HUES48 (cell line): ENCODE measurements at regions not wholly inside any gene's neighbourhood (a gene's known extent, or its start where the extent isn't known, plus 50 kb on each side); places are given as distances from the start of the nearest gene placed in this dataset.

Experiments used
- H3K27ac ChIP-seq: one replicate; pipeline ENCODE4 v1.7.0; 2013; ENCODE audit warnings: low read depth, low read length, inconsistent platforms
- H3K27me3 ChIP-seq: 2 replicates; pipeline ENCODE4 v1.6.1; 2013; ENCODE audit warnings: mild to moderate bottlenecking, low read length; ENCODE audit not compliant: control insufficient read depth, insufficient read depth
- H3K36me3 ChIP-seq: 2 replicates; pipeline ENCODE4 v1.6.1; 2013; ENCODE audit warnings: low read length; ENCODE audit not compliant: control insufficient read depth, insufficient read depth
- H3K4me1 ChIP-seq: 2 replicates; pipeline ENCODE4 v1.6.1; 2013; ENCODE audit warnings: mild to moderate bottlenecking, low read length; ENCODE audit not compliant: control insufficient read depth, insufficient read depth
- H3K4me3 ChIP-seq: 2 replicates; pipeline ENCODE4 v1.5.1; 2013; ENCODE audit warnings: mild to moderate bottlenecking, low read depth, low read length
- H3K9ac ChIP-seq: 2 replicates; pipeline ENCODE4 v1.6.1; 2013; ENCODE audit warnings: mild to moderate bottlenecking, low read depth, low read length, moderate library complexity
- H3K9me3 ChIP-seq: 2 replicates; pipeline ENCODE4 v1.6.1; 2013; ENCODE audit warnings: low read length; ENCODE audit not compliant: control insufficient read depth, insufficient read depth

- Histone ChIP-seq H3K9ac (no peak overlapping the region), H3K27me3 (no peaks in the 10 kb centered on the region), H3K27ac (no peak overlapping the region)
Observed at GRCh38 chr10:47193666-47194065, 106.3 kb upstream of the GDF10 start.

GRCh38 chr10:47195274-47195885 lies 104.6 kb upstream of the GDF10 start:
- H3K9ac ChIP-seq = no peak overlapping the region
- no peaks in the 10 kb centered on the region for H3K9me3 ChIP-seq

More at GRCh38 chr10:47193666-47194065, 106.3 kb upstream of the GDF10 start:
- no peaks in the 10 kb centered on the region for H3K4me1 ChIP-seq
- 0 out of 2 replicates have a peak, but pooled peaks cover 3% of the 10 kb centered on the region for H3K9me3 ChIP-seq
- H3K4me3 ChIP-seq = no peak overlapping the region
- no peaks in the 10 kb centered on the region for H3K36me3 ChIP-seq

GRCh38 chr10:47196691-47197090 lies 103.3 kb upstream of the GDF10 start:
- H3K9me3 ChIP-seq = no peaks in the 10 kb centered on the region
- H3K27me3 ChIP-seq = no peaks in the 10 kb centered on the region
- no peak overlapping the region for H3K9ac ChIP-seq
- 0 out of 2 replicates have a peak, but pooled peaks cover 7% of the 10 kb centered on the region for H3K4me1 ChIP-seq
- H3K27ac ChIP-seq = no peak overlapping the region
- no peaks in the 10 kb centered on the region for H3K36me3 ChIP-seq
- no peak overlapping the region for H3K4me3 ChIP-seq

More at GRCh38 chr10:47195274-47195885, 104.6 kb upstream of the GDF10 start:
- Histone ChIP-seq H3K36me3 (no peaks in the 10 kb centered on the region), H3K27ac (no peak overlapping the region), H3K4me1 (0 out of 2 replicates have a peak, but pooled peaks cover 7% of the 10 kb centered on the region), H3K27me3 (no peaks in the 10 kb centered on the region), H3K4me3 (no peak overlapping the region)

- H3K36me3 ChIP-seq = no peaks in the 10 kb centered on the region
- no peaks in the 10 kb centered on the region for H3K9me3 ChIP-seq
- H3K27ac ChIP-seq = no peak overlapping the region
- H3K27me3 ChIP-seq = no peaks in the 10 kb centered on the region
- H3K9ac ChIP-seq = no peak overlapping the region
- no peak overlapping the region for H3K4me3 ChIP-seq
- H3K4me1 ChIP-seq = 0 out of 2 replicates have a peak, but pooled peaks cover 7% of the 10 kb centered on the region
Observed at GRCh38 chr10:47198221-47198620, 101.8 kb upstream of the GDF10 start.

- Histone ChIP-seq H3K9me3 (no peaks in the 10 kb centered on the region), H3K36me3 (no peaks in the 10 kb centered on the region), H3K9ac (no peak overlapping the region), H3K27me3 (no peaks in the 10 kb centered on the region), H3K27ac (no peak overlapping the region), H3K4me3 (no peak overlapping the region), H3K4me1 (no peaks in the 10 kb centered on the region)
Observed at GRCh38 chr10:47205192-47205591, 94.8 kb upstream of the GDF10 start.

GRCh38 chr10:47206449-47207280 lies 93.3 kb upstream of the GDF10 start:
- Histone ChIP-seq H3K27me3 (no peaks in the 10 kb centered on the region), H3K4me1 (no peaks in the 10 kb centered on the region), H3K9ac (no peak overlapping the region), H3K9me3 (no peaks in the 10 kb centered on the region), H3K27ac (no peak overlapping the region), H3K36me3 (no peaks in the 10 kb centered on the region), H3K4me3 (no peak overlapping the region)

GRCh38 chr10:47207281-47207615 lies 92.7 kb upstream of the GDF10 start:
- Histone ChIP-seq H3K36me3 (no peaks in the 10 kb centered on the region), H3K9me3 (no peaks in the 10 kb centered on the region), H3K27me3 (no peaks in the 10 kb centered on the region), H3K27ac (no peak overlapping the region), H3K9ac (no peak overlapping the region), H3K4me1 (no peaks in the 10 kb centered on the region), H3K4me3 (no peak overlapping the region)

GRCh38 chr10:47207894-47208469 lies 92.0 kb upstream of the GDF10 start:
- no peak overlapping the region for H3K4me3 ChIP-seq
- no peaks in the 10 kb centered on the region for H3K36me3 ChIP-seq
- H3K27ac ChIP-seq = no peak overlapping the region
- H3K27me3 ChIP-seq = no peaks in the 10 kb centered on the region
- H3K4me1 ChIP-seq = no peaks in the 10 kb centered on the region
- H3K9me3 ChIP-seq = peaks cover 4% of the 10 kb centered on the region; the same call in 1 of the 2 replicates
- no peak overlapping the region for H3K9ac ChIP-seq

- no peaks in the 10 kb centered on the region for H3K36me3 ChIP-seq
- no peaks in the 10 kb centered on the region for H3K27me3 ChIP-seq
- no peak overlapping the region for H3K4me3 ChIP-seq
- H3K4me1 ChIP-seq = no peaks in the 10 kb centered on the region
- H3K9ac ChIP-seq = no peak overlapping the region
- H3K9me3 ChIP-seq = peaks cover 4% of the 10 kb centered on the region; the same call in 1 of the 2 replicates
- H3K27ac ChIP-seq = no peak overlapping the region
Observed at GRCh38 chr10:47209466-47209865, 90.5 kb upstream of the GDF10 start.

- Histone ChIP-seq H3K4me1 (no peaks in the 10 kb centered on the region), H3K9ac (no peak overlapping the region), H3K9me3 (peaks cover 4% of the 10 kb centered on the region; the same call in 1 of the 2 replicates), H3K27ac (no peak overlapping the region), H3K27me3 (no peaks in the 10 kb centered on the region), H3K4me3 (no peak overlapping the region), H3K36me3 (no peaks in the 10 kb centered on the region)
Observed at GRCh38 chr10:47214520-47214919, 85.5 kb upstream of the GDF10 start.

- peaks cover 4% of the 10 kb centered on the region; the same call in 1 of the 2 replicates for H3K9me3 ChIP-seq
- no peaks in the 10 kb centered on the region for H3K27me3 ChIP-seq
- H3K9ac ChIP-seq = no peak overlapping the region
- H3K27ac ChIP-seq = no peak overlapping the region
- H3K4me1 ChIP-seq = no peaks in the 10 kb centered on the region
- H3K36me3 ChIP-seq = no peaks in the 10 kb centered on the region
- H3K4me3 ChIP-seq = no peak overlapping the region
Observed at GRCh38 chr10:47217113-47217512, 82.9 kb upstream of the GDF10 start.
